ENCODE measurements at regions not wholly inside any gene's neighbourhood (a gene's known extent, or its start where the extent isn't known, plus 50 kb on each side); places are given as distances from the start of the nearest gene placed in this dataset.
A peak's percentile ranks its signal among the peaks of the same experiment; 100 is the strongest.

- Mint-ChIP-seq H3K4me3 (no peak overlapping the region), H3K27me3 (ENCODE audit: low read depth, poor library complexity) (peaks cover 14% of the 10 kb centered on the region), H3K27ac (no peak overlapping the region), H3K9me3 (no peaks in the 10 kb centered on the region), H3K36me3 (ENCODE audit: low read depth) (no peaks in the 10 kb centered on the region), H3K4me1 (peaks cover 56% of the 10 kb centered on the region)
- no peak for TF ChIP-seq CTCF (IDR thresholded peaks at IDR 0.05)
- DNase-seq: no peak
Observed at GRCh38 chr5:3027185-3027865, 275.8 kb upstream of the IRX2 start.

DNA sequence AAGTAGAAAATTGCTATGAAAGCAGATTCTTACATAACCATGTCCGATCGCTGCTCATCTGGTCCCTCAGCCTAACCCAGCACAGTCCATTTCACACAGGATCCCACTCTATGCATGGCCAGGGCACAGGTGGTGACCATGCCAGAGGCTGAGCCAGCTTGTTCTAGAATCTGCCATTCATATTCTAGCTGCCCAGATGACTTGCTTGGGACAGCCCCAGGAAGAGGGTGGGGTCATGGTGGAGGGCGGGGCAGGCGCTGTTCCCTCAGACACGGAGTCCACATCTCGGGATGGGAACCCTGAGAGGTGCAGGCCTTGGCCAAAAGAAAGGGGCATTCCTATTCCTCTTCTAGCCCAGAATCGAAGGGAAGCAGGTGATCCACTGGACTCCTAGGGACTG, 275.2 kb upstream of the IRX2 start:
- no peak overlapping the region for H3K4me3 Mint-ChIP-seq
- H3K27me3 Mint-ChIP-seq (ENCODE audit: low read depth, poor library complexity): peaks cover 13% of the 10 kb centered on the region
- no peak for DNase-seq
- H3K9me3 Mint-ChIP-seq: no peaks in the 10 kb centered on the region
- peak overlapping the region; percentile 32 for H3K27ac Mint-ChIP-seq
- no peak for TF ChIP-seq CTCF (IDR thresholded peaks at IDR 0.05)
- no peaks in the 10 kb centered on the region for H3K36me3 Mint-ChIP-seq (ENCODE audit: low read depth)
- H3K4me1 Mint-ChIP-seq: peaks cover 50% of the 10 kb centered on the region

DNA sequence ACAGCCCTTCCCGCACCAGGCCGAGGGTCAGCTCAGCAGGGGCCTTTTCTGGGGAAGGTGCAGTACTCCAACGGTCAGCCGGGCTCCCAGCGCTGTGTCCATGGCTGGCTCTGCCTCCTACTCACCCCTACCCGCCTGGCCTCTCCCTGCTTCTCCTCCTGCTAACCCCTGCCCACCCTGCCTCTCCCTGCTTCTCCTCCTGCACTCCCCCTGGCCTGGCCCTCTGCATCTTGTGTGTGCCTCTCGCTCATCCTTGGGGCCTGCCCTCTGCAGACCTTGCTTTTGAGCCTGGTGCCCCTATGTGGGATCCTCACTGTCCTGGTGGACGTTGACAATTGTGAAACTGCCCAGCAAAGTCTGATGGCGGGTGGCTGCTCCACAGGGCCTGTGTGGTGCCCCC, 274.6 kb upstream of the IRX2 start:
- no peak overlapping the region for H3K27ac Mint-ChIP-seq
- peaks cover 8% of the 10 kb centered on the region for H3K27me3 Mint-ChIP-seq (ENCODE audit: low read depth, poor library complexity)
- no peak for DNase-seq
- TF ChIP-seq CTCF (IDR thresholded peaks at IDR 0.05): no peak
- peaks cover 44% of the 10 kb centered on the region for H3K4me1 Mint-ChIP-seq
- H3K36me3 Mint-ChIP-seq (ENCODE audit: low read depth): no peaks in the 10 kb centered on the region
- no peaks in the 10 kb centered on the region for H3K9me3 Mint-ChIP-seq
- H3K4me3 Mint-ChIP-seq: no peak overlapping the region

DNA sequence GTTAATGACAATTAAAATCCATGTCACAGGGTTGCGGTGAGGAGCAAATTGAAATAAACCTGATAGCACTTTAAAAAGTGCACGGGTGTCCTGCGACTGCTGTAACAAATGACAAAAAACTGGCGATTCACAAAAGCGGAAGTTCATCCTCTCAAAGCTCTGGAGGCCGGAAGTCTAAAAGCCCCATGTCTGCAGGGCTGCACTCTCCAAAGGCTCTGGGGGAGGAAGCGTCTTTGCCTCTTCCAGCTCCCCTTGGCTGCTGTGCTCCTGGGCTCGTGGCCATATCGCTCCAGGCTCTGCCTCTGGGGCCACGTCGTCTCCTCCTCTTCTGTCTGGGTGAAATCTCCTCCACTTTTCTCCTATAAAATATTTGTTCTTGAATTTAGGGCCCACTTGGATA, 273.9 kb upstream of the IRX2 start:
- H3K27ac Mint-ChIP-seq: no peak overlapping the region
- no peak for DNase-seq
- H3K27me3 Mint-ChIP-seq (ENCODE audit: low read depth, poor library complexity): peaks cover 7% of the 10 kb centered on the region
- no peaks in the 10 kb centered on the region for H3K36me3 Mint-ChIP-seq (ENCODE audit: low read depth)
- no peaks in the 10 kb centered on the region for H3K9me3 Mint-ChIP-seq
- H3K4me3 Mint-ChIP-seq: no peak overlapping the region
- H3K4me1 Mint-ChIP-seq: peaks cover 37% of the 10 kb centered on the region
- no peak for TF ChIP-seq CTCF (IDR thresholded peaks at IDR 0.05)

DNA sequence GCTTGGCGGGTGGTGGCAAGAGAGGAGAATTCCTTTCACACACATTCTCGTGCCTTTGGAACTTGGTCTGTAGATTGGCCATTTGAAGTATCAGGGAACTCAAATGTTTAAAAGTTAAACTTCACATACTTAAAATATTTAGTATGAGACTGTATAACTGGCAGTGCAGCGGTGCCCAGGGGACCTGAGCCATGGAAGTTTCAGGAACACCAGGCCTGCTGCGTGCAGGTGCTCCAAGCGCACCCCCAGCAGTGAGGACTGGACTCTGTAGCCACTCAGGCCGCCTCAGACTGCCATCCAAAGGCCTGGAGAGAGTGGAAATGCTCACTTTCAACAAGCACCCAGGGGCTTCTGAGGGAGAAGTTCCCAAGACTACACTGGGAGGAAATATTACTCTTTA, 273.5 kb upstream of the IRX2 start:
- H3K27ac Mint-ChIP-seq: no peak overlapping the region
- TF ChIP-seq CTCF (IDR thresholded peaks at IDR 0.05): no peak
- no peak overlapping the region for H3K4me3 Mint-ChIP-seq
- no peaks in the 10 kb centered on the region for H3K9me3 Mint-ChIP-seq
- DNase-seq: no peak
- H3K27me3 Mint-ChIP-seq (ENCODE audit: low read depth, poor library complexity): peaks cover 5% of the 10 kb centered on the region
- no peaks in the 10 kb centered on the region for H3K36me3 Mint-ChIP-seq (ENCODE audit: low read depth)
- H3K4me1 Mint-ChIP-seq: peaks cover 35% of the 10 kb centered on the region

DNA sequence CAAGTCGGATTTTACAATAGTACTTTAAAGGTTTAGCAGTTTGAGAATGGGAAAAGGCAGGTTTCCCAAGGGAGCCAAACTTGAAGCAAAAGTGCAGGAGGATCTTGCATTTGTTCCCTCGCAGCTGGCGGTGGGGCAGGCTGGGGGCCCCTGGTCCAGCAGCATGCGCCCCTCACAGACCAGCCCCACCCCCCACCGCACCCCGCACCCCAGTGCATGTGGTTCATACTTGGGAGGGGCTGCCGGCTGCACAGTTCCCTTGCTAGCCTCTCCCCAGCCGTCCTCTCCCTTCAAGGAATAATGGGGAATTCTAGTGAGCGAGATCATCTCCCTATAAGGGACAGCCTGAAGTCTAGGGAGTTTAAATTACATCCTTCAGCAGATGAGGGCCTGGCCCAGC, 273.1 kb upstream of the IRX2 start:
- H3K27ac Mint-ChIP-seq: no peak overlapping the region
- H3K9me3 Mint-ChIP-seq: no peaks in the 10 kb centered on the region
- H3K4me3 Mint-ChIP-seq: no peak overlapping the region
- H3K27me3 Mint-ChIP-seq (ENCODE audit: low read depth, poor library complexity): peaks cover 4% of the 10 kb centered on the region
- H3K36me3 Mint-ChIP-seq (ENCODE audit: low read depth): no peaks in the 10 kb centered on the region
- DNase-seq: no peak
- TF ChIP-seq CTCF (IDR thresholded peaks at IDR 0.05): no peak
- H3K4me1 Mint-ChIP-seq: peaks cover 35% of the 10 kb centered on the region
